Nephron progenitor cell (in vitro differentiated cells): ENCODE measurements at regions not wholly inside any gene's neighbourhood (a gene's known extent, or its start where the extent isn't known, plus 50 kb on each side); places are given as distances from the start of the nearest gene placed in this dataset.

Experiments
- DNase-seq: peaks from one replicate; pipeline ENCODE4 v3.0.0; 2021
- H3K27ac Mint-ChIP-seq: 2 replicates; pipeline ENCODE4 v1.8.0; 2021; ENCODE audit warnings: mild to moderate bottlenecking, moderate library complexity, mixed read lengths
- H3K27me3 Mint-ChIP-seq: 2 replicates; pipeline ENCODE4 v1.8.0; 2021; ENCODE audit warnings: mild to moderate bottlenecking, low read depth, mixed read lengths; ENCODE audit not compliant: poor library complexity
- H3K36me3 Mint-ChIP-seq: 2 replicates; pipeline ENCODE4 v1.8.0; 2021; ENCODE audit warnings: low read depth, mixed read lengths
- H3K4me1 Mint-ChIP-seq: 2 replicates; pipeline ENCODE4 v1.8.0; 2021; ENCODE audit warnings: mixed read lengths
- H3K4me3 Mint-ChIP-seq: 2 replicates; pipeline ENCODE4 v1.8.0; 2021; ENCODE audit warnings: mild to moderate bottlenecking, moderate library complexity, mixed read lengths
- H3K9me3 Mint-ChIP-seq: 2 replicates; pipeline ENCODE4 v1.8.0; 2021; ENCODE audit warnings: mild to moderate bottlenecking, moderate library complexity, mixed read lengths
- CTCF ChIP-seq: fragments of 200-600 bp; sonication (generic); IDR thresholded peaks from 2 replicates; pipeline ENCODE4 v1.5.0; 2021; ENCODE audit warnings: antibody characterized with exemption

- H3K27me3 Mint-ChIP-seq = no peaks in the 10 kb centered on the region
- H3K4me3 Mint-ChIP-seq = no peak overlapping the region
- H3K9me3 Mint-ChIP-seq = peaks cover under 1% of the 10 kb centered on the region
- no peak for TF ChIP-seq CTCF
- H3K4me1 Mint-ChIP-seq = no peaks in the 10 kb centered on the region
- DNase-seq = no peak
- no peak overlapping the region for H3K27ac Mint-ChIP-seq
- no peaks in the 10 kb centered on the region for H3K36me3 Mint-ChIP-seq
Observed at GRCh38 chr6:74611220-74611619, 594.6 kb downstream of the COL12A1 start.

- no peak for DNase-seq
- H3K9me3 Mint-ChIP-seq = no peaks in the 10 kb centered on the region
- no peaks in the 10 kb centered on the region for H3K4me1 Mint-ChIP-seq
- no peak for TF ChIP-seq CTCF
- H3K27ac Mint-ChIP-seq = no peak overlapping the region
- no peak overlapping the region for H3K4me3 Mint-ChIP-seq
- no peaks in the 10 kb centered on the region for H3K27me3 Mint-ChIP-seq
- H3K36me3 Mint-ChIP-seq = no peaks in the 10 kb centered on the region
Observed at GRCh38 chr6:74610352-74610751, 595.5 kb downstream of the COL12A1 start.

GRCh38 chr6:74609871-74610270 lies 596.0 kb downstream of the COL12A1 start:
- TF ChIP-seq CTCF = no peak
- H3K27me3 Mint-ChIP-seq = no peaks in the 10 kb centered on the region
- H3K36me3 Mint-ChIP-seq = no peaks in the 10 kb centered on the region
- H3K4me1 Mint-ChIP-seq = no peaks in the 10 kb centered on the region
- no peak for DNase-seq
- no peak overlapping the region for H3K27ac Mint-ChIP-seq
- H3K4me3 Mint-ChIP-seq = no peak overlapping the region
- no peaks in the 10 kb centered on the region for H3K9me3 Mint-ChIP-seq

GRCh38 chr6:74607934-74608333 lies 597.9 kb downstream of the COL12A1 start:
- TF ChIP-seq CTCF = no peak
- no peak for DNase-seq
- Mint-ChIP-seq H3K27ac (no peak overlapping the region), H3K4me1 (no peaks in the 10 kb centered on the region), H3K27me3 (no peaks in the 10 kb centered on the region), H3K4me3 (no peak overlapping the region), H3K9me3 (no peaks in the 10 kb centered on the region), H3K36me3 (no peaks in the 10 kb centered on the region)

- no peaks in the 10 kb centered on the region for H3K9me3 Mint-ChIP-seq
- no peak overlapping the region for H3K27ac Mint-ChIP-seq
- TF ChIP-seq CTCF = no peak
- H3K4me3 Mint-ChIP-seq = no peak overlapping the region
- H3K4me1 Mint-ChIP-seq = no peaks in the 10 kb centered on the region
- no peaks in the 10 kb centered on the region for H3K27me3 Mint-ChIP-seq
- H3K36me3 Mint-ChIP-seq = no peaks in the 10 kb centered on the region
- DNase-seq = no peak
Observed at GRCh38 chr6:74607468-74607867, 598.4 kb downstream of the COL12A1 start.

- Mint-ChIP-seq H3K4me3 (no peak overlapping the region), H3K36me3 (no peaks in the 10 kb centered on the region), H3K9me3 (no peaks in the 10 kb centered on the region), H3K27ac (no peak overlapping the region), H3K4me1 (no peaks in the 10 kb centered on the region), H3K27me3 (no peaks in the 10 kb centered on the region)
- no peak for DNase-seq
- TF ChIP-seq CTCF = no peak
Observed at GRCh38 chr6:74606582-74607071, 599.2 kb downstream of the COL12A1 start.
